HG02623 (cell line): ENCODE measurements at regions not wholly inside any gene's neighbourhood (a gene's known extent, or its start where the extent isn't known, plus 50 kb on each side); places are given as distances from the start of the nearest gene placed in this dataset.

Experiments used
- ATAC-seq: cut with Tn5 transposase; IDR thresholded peaks from one replicate; pipeline ENCODE4 v1.9.1; 2021; ENCODE audit warnings: moderate library complexity; ENCODE audit not compliant: unreplicated experiment

DNA sequence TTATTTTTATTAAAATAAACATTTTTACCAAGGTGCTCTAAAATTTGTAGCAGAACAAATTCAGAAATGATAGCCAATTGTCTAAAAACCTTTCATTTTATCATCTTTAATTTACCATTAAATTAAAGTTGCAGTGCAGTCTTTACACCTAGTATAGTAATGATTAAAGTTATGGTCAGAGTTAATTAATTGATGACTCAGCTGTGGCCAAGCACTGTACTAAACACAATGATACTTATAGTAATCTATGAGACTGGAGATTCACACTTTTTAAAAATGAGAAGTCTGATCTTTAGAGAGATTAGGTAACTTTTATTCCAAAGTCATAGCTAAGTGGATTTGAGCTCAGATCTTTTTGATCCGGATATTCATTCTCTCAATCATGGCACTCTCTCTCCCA is 621.1 kb upstream of the MEF2C start:
- ATAC-seq, result no peak

DNA sequence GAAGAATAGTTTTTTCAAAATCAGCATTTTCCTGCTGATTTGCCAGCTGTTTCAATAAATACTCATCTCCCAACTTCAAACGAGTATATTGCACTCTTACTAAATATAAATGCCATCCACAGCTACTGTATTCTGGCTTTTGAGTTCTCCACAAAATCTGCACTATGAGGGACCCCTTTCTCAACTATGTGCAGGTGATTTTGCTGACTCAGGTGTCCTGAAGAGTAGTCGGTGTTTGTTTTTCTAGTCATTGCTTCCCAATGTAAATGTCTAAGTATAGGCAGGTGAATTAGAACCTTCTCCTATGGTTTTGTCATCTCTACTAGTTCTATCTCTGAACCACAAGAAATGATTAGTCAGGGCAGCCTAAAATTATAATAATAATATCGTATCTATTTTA is 616.8 kb upstream of the MEF2C start:
- ATAC-seq, result no peak

DNA sequence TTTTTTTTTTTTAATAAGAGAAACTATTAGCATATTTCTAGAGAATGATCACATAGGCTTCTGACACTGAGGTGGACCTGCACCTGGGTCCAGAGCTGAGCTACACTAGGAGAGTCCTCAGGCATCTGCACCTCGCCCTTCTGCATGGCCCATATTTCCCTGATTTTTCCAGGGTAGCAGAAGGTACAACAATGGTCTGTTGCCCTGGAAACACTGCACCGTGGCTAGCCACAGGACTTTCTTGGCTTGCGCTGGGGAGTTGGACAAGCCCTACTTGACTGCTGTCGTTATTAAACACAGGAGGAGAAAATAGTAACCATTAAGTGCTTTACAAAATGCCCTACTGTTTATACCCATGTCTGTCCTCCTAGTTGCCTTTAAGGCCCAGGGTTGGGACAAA is 615.7 kb upstream of the MEF2C start:
- ATAC-seq, result no peak

DNA sequence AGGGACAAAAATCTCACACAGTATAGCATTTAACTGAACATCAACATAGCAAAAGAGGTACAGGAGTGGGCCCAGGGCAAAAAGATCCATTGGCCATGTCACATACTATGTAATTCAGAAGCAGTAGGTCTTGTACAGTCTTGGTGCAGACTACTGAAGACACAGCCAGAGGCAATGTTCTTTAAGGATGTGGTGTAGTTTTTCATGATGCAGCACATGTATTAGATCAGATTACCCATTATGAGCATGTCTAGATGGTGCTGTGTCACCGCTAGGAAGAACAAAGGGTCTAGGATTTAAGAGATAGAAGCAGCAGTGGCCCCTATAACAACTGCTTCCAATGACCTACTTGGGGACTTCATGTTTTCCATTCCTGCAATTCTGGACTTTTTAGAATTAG is 610.4 kb upstream of the MEF2C start:
- no peak for ATAC-seq

DNA sequence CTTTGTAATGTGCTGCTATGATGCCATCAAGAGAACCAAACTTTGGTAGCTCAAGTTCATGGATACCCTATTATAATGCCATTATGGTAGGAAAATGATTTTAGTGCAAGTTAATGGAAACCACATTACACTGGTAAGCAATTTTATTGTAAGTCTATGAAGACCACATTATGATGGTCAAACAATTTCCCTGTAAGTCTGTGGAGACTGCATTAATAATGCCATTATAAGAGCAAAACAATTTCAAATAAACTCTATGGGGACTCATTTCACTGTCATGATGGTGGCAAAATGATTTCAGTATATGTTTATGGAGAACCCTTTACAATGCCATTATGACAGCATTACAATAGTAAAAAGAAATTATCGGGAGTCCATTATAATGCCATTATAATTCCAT is 602.0 kb upstream of the MEF2C start:
- no peak for ATAC-seq

DNA sequence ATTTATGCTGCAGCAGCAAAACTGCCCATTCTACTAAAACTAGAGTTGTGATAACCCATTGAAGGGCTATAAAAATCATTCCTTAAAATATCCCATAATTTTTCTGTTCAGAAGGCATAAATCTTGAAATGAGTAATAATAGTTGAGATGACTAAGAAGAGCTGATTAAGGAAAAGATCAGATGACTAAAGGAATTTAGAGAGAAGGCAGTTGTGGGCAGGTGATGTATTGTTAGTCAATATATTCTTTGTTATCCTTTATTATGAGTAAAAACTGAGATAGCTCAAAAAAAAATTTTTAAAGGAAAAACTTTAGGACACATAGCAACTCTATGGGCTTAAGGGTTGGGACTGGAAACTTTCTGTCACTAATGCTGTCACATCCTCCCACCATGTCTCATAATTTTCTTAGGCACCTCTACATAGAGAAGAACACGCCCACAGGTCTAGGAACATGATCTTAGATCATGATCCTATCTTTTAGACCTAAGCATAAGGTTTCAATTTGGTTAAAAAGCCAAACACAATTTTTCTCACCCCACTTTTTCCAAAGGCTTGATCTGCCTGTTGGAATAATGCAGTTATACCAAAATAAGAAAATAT is 597.5 kb upstream of the MEF2C start:
- no peak for ATAC-seq

DNA sequence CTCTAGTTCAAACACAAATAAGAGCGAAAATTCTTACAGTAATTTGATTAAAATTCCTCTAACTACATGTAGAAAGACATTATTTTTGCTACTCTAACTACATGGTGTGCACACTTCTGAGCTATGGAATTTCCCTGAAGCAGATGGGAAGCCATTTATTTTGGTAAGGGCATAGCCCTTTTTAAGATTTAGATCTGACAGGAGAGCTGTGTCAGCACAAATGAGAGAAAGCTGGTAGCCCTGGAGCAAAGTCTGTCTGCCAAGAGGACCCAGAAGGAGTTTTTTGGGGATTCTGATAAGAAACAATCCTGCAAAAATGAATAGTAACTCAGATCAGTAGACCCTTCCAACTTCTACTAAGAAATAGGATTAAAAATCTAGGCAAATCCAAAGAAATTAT is 595.9 kb upstream of the MEF2C start:
- no peak for ATAC-seq

DNA sequence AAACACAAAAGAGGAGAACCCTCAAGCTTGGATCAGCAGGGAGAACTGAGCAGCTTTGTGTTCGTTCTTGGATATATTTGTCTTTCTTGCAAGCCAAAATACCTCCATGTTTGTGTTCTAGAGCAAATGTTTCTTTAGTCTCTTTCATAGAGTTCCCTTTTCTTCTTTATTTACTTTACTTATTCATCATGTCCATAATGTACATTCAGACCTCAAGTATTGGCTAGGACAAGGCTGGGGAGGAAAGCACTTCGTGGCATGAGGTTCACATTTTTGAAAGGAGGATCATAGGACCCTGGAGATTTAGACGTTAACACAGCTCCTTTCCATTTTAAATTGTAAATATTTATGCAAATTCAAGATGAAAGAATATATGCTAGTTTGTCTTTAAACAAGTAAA is 590.2 kb upstream of the MEF2C start:
- no peak for ATAC-seq

DNA sequence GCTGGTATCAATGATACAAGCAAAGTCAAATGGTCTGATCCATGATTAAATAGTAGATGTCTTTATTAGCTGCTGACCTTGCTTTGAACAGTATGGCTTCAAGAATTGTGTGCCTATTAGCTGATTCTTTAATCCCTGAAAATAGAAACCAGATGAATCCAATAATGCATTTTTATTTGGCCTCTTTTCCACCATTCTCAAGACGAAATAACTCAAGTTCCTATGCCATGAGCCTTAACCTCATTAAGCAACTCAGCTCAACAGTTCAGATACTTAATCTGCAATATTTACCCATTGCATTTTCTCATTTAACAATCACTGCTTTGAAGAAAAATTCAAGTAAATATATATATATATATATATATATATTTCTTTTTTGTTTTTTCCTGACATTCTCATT is 588.6 kb upstream of the MEF2C start:
- no peak for ATAC-seq

DNA sequence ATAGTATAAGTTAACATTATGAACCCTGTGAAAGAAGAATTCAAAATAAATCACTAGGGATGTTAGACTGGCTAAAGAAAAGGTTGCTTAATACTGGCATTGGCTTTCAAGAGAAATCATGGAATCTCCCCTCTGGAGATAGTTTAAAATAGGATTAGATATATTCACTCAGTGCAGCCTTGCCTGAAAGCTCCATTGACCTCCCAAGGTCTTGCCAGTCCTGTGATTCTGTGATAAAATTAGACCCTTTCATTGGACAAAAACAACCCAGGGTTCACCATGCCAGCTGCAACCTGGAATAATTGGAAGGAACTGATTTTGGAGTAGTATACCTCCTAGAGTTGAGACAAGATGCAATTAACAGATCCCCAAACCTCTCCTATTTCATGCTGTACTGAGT is 588.1 kb upstream of the MEF2C start:
- ATAC-seq, result no peak

DNA sequence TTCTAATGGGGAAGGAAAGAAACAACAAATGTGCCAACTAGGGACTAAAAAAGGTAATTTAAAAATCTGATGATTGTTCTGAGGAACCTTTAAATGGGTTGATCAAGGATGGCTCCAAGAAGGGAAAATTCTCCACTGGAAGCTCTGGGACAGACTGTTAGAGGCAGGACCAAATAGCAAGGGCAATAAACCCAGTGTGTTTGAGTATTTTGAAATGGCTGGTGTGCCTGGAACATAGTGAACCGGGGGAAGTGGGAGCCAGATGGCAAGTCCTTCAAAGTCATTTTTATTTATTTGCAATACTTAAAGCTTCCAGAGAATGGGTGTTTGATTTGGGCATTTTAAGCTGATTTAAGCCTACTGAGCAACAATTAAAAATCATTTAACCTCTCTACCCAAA is 587.7 kb upstream of the MEF2C start:
- ATAC-seq, result no peak

DNA sequence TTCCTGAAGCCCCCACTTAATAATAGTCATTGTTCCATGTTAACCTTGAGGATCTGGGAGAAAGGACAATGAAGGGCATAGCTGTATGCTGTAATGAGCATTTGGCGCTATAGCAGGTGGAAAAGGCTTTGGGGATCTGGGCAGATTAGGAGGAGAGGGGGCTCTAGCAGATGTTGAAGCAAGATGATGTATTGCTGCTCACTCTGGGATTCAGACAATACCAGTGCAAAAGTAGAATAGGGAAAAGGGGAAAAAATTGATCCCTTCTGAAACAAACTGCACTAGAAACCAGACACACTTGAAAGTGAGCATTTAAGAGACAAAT is 575.3 kb upstream of the MEF2C start:
- ATAC-seq, result no peak

DNA sequence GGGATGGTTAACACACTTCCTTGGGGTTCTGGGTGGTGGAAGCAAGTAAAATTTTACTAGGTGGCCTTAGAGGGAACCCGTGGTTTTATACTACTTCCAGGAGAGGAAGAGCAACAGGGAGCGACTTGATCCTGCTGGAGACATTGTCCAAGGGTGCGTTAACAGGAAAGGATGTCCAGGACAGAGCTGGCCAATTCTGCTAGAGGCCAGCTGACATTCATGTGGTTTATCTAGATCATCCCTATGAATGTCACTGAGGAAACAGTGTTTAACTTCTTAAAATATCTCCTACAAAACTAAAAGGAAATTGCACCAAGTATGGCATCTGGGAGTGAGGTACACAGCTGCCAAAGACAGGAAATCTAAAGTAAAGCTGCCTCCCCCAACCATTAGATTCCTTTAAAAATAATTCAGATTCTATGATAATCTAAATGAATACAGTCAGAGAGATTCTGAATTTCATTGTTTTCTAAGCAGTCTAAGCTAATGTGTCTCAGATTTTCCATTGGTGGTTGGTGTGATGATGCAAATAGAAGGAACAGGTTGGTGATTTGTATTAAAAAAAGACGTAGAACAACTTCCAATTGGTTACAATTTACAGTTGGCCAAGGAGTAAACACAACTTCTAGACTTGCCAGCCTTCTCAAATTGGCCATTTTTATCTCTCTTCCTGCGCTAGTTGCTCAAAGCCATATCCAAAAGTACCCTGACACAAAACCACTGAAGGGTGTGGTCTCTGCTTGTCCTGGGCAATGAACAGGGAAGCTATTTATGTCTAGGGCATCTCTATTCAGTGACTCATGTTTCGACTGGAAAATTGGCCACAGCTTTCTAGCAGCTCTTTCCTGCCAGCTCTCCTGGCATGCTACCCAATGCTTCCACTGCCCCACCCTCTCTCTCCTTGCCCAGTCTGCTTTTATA is 574.7 kb upstream of the MEF2C start:
- ATAC-seq, result no peak

DNA sequence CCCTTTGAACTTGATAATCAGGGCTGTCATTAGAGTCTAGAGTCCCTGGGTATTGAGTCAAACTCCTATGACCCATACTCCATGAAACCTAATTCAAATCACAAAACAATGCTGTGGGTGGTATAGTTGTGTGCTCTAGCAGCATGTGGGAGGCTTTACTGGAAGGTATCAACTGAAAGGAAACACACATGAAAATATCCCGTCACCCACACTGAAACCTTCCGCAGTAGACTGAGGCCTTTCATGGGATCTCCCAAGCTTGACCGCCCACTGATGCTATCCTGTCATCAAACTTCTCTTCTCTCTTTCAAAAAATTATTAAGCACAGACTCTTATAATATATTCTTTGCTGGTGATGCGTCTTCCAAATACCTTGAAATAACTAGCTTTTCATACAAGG is 569.1 kb upstream of the MEF2C start:
- no peak for ATAC-seq

DNA sequence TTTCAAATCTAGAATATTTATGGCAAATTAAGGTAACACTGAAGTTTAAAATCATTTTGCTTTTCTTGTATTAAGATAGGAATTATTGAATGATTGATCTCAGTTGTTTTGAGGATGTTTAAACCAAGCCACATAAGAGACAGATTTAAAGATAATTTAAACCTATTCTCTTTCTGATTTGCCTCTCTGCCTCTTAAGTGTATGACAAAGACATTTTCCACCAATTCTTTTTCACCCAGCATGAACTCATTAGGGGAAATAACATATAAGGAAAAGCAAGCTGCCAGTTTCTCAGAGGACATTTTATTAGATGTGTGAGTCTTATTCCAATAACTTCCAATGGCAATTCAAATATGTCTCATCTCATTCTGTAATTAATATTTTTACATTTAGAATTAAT is 568.3 kb upstream of the MEF2C start:
- ATAC-seq, result no peak

DNA sequence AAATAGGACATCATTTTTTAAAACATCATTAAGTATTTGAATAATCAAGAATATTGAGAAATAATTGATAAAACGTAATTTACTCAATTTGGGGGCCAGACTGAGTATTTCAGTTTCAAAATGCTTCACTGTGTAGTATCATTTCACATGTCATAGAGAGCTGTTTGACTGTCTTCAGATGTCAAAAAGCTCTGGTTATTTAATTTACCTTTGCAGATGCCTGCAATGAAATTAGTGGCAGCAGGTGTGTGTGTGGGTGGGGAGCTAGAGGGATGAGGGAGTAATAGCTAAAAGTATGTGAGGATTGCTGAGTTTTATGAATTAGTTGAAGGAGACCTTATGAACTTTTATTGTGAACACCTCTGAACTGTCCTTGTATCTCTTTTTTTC is 567.2 kb upstream of the MEF2C start:
- ATAC-seq, result no peak

DNA sequence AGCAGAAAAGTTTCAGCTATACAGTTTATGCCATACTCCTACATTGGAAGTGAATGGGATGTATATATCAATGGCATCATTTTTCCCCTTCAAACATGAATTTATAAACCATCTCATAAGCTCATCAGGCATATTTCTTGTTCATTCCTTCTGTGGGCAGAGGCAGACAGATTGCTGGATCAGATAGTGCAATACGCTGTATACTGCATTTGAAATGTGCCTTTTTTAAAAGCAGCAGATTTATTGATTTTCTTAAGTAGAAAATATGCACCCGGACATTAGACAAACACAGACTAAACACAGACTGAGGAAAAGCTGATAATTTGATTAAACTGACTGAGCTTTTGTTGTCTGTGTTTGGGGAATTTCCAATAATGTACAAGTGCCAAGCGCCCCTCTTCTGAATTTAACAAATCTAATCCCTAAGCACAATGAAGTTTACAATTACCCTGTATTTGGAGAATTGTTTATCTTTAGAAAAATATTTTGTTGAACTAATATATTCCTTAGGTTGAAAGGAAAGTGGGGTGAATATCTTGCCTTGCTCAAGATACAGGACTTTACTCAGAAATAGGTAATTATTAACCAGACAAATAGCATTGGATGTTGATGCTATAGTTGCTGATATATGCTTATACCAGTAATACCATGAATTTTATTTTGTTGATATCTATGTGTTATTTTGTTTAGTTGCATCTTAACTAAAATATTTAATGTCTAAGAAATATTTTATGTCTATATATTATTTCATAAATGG is 566.6 kb upstream of the MEF2C start:
- no peak for ATAC-seq

DNA sequence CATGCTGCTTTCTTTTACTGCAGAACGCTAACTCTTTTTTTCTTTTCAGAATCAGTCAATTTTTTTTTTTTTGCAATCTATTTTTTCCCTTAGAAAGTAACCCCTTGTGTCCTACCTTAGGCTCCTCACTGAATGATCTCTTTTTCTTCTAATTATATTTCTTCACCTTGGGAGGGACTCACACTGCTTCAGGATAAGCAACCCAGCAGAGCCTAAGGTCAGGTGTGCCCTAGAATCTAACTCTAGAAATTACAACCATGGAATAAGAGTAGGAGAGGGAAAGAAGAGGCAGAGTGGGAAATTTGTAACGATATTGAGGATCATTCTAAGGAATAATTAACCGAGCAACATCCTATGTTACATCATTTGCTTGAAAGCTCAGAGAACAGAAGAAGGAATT is 564.0 kb upstream of the MEF2C start:
- ATAC-seq, result no peak

DNA sequence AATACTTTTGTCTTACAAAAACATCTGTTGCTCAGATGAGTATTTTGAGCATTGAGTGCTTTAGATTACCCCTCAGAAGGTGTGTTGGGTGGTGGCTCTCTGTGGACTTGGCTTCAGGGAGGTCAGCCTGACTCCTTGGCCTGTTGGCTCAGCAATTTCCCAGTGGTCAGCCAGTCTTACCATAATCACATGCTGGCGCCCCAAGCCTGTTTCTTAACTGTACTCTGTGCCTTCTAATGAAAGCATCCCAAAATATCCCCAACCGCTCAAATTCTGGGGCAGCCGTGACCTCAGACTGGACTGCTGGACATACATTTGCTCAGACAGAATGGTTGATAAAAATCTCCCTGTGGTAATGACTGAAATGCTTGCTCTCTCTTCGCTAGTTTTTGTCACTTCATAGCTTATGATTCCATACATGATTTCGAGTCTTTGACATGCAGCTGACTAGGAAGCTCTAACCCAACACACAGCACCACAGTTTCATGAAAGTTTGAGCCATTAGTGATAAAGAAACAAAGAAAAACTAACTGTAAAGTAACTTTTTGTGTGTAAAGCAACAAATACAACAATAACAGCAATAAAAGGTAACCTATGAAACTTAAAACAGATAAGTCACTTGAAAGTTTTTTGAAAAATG is 562.2 kb upstream of the MEF2C start:
- peak; percentile 40 for ATAC-seq

DNA sequence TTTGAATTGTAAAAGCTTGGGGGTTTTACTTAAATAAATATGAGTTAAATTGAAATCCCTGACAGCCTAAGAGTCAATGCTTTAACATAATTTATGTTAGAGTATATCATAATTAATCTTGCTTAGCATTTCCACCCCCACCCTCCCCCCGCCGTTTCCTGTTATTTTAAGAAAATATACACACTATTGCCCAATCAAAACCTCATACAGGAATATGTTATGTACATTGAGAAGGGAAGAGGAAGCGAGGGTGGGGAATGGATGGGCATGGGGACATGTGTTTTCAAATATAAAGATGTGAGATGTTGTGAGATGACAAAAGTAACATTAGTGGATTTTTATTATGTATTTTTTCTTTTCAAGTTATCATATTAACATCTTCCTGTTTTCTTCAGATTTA is 561.1 kb upstream of the MEF2C start:
- no peak for ATAC-seq

DNA sequence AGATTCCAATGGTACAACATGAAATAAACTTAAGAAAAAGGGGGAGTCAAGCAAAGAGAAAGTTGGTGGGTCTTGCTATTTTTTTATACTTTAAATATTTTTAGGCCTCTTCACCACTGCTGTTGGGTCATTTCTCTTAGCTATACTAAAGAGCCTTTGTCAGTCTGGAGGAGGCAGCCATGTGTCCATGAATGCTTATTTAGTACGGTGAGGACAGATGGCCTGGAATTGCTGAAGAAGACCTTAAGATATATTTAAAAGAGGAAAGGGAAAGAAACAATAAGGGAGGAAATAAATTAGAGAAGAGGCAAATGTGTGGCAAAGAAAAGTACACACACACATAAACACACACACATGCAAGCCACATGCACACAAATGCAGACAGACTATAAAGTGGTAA is 560.5 kb upstream of the MEF2C start:
- ATAC-seq, result no peak

DNA sequence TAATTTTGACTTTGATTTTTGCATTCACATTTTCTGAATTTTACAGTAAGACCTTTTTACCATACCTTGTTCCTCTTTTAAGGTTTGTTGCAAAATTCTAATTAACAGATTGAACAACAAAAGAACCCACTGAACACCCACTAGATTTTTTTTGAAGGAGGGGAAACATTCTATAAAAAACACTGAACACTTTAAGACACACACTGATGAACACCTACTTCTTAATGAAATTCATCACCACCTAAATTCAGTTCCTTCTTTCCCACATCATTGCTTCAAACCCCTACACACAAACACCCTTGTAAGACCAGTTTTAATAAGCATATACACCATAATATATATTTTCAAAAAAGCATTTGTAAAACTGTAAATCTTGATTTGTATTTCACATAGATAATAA is 559.0 kb upstream of the MEF2C start:
- no peak for ATAC-seq
